ENCODE measurements at regions not wholly inside any gene's neighbourhood (a gene's known extent, or its start where the extent isn't known, plus 50 kb on each side); places are given as distances from the start of the nearest gene placed in this dataset.

DNA sequence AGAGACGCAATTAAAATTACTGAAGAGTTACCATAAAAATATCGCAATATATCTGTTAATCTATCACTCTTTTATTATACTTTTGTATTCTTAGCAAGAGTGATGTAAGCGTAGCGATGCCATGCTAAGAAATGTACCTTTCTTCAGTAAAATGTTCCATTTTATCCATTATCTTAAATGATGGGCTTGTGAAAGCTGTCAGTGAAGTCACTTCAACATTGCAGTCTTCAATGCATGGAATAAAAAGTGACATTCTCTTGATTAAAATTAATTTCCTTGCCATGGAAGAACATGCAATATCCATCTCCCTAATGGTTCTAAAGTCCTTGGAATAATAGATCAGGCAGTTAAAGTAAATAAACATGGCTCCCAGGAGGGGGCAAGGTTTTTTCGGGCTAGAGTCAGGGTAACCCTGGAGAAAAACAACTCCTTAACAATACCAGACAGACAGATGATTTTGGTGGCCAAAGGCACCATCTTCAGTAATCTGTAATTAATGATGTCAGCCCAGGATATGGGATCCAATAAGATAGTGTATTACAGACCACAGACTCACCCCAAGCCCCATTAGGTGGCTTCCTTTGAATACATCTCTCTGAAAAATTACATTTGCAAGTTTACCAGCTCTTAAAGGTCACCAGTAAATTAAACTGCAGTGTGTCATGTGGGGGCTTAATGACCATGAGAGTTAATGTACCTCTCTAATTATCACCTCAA lies 677.1 kb downstream of the DTWD2 start:
- TF ChIP-seq, protein P1, sequence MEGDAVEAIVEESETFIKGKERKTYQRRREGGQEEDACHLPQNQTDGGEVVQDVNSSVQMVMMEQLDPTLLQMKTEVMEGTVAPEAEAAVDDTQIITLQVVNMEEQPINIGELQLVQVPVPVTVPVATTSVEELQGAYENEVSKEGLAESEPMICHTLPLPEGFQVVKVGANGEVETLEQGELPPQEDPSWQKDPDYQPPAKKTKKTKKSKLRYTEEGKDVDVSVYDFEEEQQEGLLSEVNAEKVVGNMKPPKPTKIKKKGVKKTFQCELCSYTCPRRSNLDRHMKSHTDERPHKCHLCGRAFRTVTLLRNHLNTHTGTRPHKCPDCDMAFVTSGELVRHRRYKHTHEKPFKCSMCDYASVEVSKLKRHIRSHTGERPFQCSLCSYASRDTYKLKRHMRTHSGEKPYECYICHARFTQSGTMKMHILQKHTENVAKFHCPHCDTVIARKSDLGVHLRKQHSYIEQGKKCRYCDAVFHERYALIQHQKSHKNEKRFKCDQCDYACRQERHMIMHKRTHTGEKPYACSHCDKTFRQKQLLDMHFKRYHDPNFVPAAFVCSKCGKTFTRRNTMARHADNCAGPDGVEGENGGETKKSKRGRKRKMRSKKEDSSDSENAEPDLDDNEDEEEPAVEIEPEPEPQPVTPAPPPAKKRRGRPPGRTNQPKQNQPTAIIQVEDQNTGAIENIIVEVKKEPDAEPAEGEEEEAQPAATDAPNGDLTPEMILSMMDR (IDR thresholded peaks at IDR 0.05), result no peak
- no peak for TF ChIP-seq POLR2A (IDR thresholded peaks at IDR 0.05)
